ENCODE measurements at regions not wholly inside any gene's neighbourhood (a gene's known extent, or its start where the extent isn't known, plus 50 kb on each side); places are given as distances from the start of the nearest gene placed in this dataset.

- Histone ChIP-seq H3K9me3 (ENCODE audit: control insufficient read depth, insufficient read depth, low read length) (no peaks in the 10 kb centered on the region), H3K27me3 (ENCODE audit: control insufficient read depth, insufficient read depth, low read length) (peaks cover 3% of the 10 kb centered on the region), H3K4me3 (ENCODE audit: low read depth, low read length) (no peak overlapping the region), H3K27ac (ENCODE audit: low read depth, low read length) (no peak overlapping the region)
- no peak for DNase-seq (ENCODE audit: low read depth, low spot score)
- ChIA-PET POLR2A (no interaction called here), CTCF (interaction anchor here (0.5 kb wide), 1 partner anchor 1095 kb away, joined by 3 read pairs; no protein-coding TSS in a partner anchor)
- TF ChIP-seq CTCF (IDR thresholded peaks at IDR 0.05; ENCODE audit: low read depth, low read length), result no peak
Measured at GRCh38 chr4:16353165-16353564, 126.9 kb upstream of the TAPT1 start.

- Histone ChIP-seq H3K9me3 (ENCODE audit: control insufficient read depth, insufficient read depth, low read length) (no peaks in the 10 kb centered on the region), H3K4me3 (ENCODE audit: low read depth, low read length) (no peak overlapping the region), H3K27me3 (ENCODE audit: control insufficient read depth, insufficient read depth, low read length) (no peaks in the 10 kb centered on the region), H3K27ac (ENCODE audit: low read depth, low read length) (no peak overlapping the region)
- POLR2A ChIA-PET, result no interaction called here
- no peak for TF ChIP-seq CTCF (IDR thresholded peaks at IDR 0.05; ENCODE audit: low read depth, low read length)
- CTCF ChIA-PET, result no interaction called here
- no peak for DNase-seq (ENCODE audit: low read depth, low spot score)
Measured at GRCh38 chr4:16351161-16351560, 124.9 kb upstream of the TAPT1 start.

GRCh38 chr4:16344853-16345252 is 118.6 kb upstream of the TAPT1 start:
- Histone ChIP-seq H3K27me3 (ENCODE audit: control insufficient read depth, insufficient read depth, low read length) (no peaks in the 10 kb centered on the region), H3K4me3 (ENCODE audit: low read depth, low read length) (no peak overlapping the region), H3K9me3 (ENCODE audit: control insufficient read depth, insufficient read depth, low read length) (no peaks in the 10 kb centered on the region), H3K27ac (ENCODE audit: low read depth, low read length) (no peak overlapping the region)
- DNase-seq (ENCODE audit: low read depth, low spot score), result no peak
- ChIA-PET POLR2A (no interaction called here), CTCF (no interaction called here)
- TF ChIP-seq CTCF (IDR thresholded peaks at IDR 0.05; ENCODE audit: low read depth, low read length), result no peak

DNA sequence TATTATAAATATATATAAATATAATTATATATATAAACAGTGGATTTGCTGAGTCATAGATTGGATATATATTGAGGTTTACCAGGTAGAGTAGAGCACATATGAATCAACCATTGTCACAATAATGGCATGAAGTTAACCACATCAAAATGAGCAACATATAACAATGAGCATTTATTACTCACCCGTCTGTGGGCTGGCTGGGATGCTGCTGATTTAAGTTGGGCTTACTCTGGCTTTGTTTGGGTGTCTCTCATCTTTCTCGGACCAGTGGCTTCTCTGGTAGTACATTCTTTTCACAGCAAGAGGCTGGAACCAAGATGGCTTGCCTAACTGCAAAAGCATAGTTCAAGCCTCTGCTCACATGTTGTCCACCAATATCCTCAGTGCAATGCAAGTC is 111.7 kb upstream of the TAPT1 start:
- H3K4me3 ChIP-seq (ENCODE audit: low read depth, low read length), result no peak overlapping the region
- DNase-seq (ENCODE audit: low read depth, low spot score), result no peak
- POLR2A ChIA-PET, result no interaction called here
- H3K27me3 ChIP-seq (ENCODE audit: control insufficient read depth, insufficient read depth, low read length), result no peaks in the 10 kb centered on the region
- no peak overlapping the region for H3K27ac ChIP-seq (ENCODE audit: low read depth, low read length)
- TF ChIP-seq CTCF (IDR thresholded peaks at IDR 0.05; ENCODE audit: low read depth, low read length), result no peak
- CTCF ChIA-PET, result no interaction called here
- no peaks in the 10 kb centered on the region for H3K9me3 ChIP-seq (ENCODE audit: control insufficient read depth, insufficient read depth, low read length)

GRCh38 chr4:16334601-16335000 is 108.3 kb upstream of the TAPT1 start:
- ChIA-PET POLR2A (no interaction called here), CTCF (no interaction called here)
- no peak for DNase-seq (ENCODE audit: low read depth, low spot score)
- Histone ChIP-seq H3K4me3 (ENCODE audit: low read depth, low read length) (no peak overlapping the region), H3K9me3 (ENCODE audit: control insufficient read depth, insufficient read depth, low read length) (no peaks in the 10 kb centered on the region), H3K27ac (ENCODE audit: low read depth, low read length) (no peak overlapping the region), H3K27me3 (ENCODE audit: control insufficient read depth, insufficient read depth, low read length) (no peaks in the 10 kb centered on the region)
- TF ChIP-seq CTCF (IDR thresholded peaks at IDR 0.05; ENCODE audit: low read depth, low read length), result no peak
